Panc1 (cell line): ENCODE measurements at regions not wholly inside any gene's neighbourhood (a gene's known extent, or its start where the extent isn't known, plus 50 kb on each side); places are given as distances from the start of the nearest gene placed in this dataset.

Source experiments
- CTCF ChIP-seq: fragments of 450-650 bp; IDR thresholded peaks from 2 replicates; pipeline ENCODE4 v1.5.1; 2017; ENCODE audit warnings: mild to moderate bottlenecking
- POLR2AphosphoS5 ChIP-seq: IDR thresholded peaks from 2 replicates; pipeline ENCODE4 v1.6.1; 2012; ENCODE audit warnings: mild to moderate bottlenecking, low read depth, low read length, moderate library complexity
- REST ChIP-seq, 2 experiments: IDR thresholded peaks; 2 replicates each; pipeline ENCODE4 v1.6.1; 2011 to 2012; ENCODE audit warnings: low read depth in 2 of 2, control low read depth in 1 of 2, low read length in 1 of 2, mild to moderate bottlenecking in 1 of 2, moderate library complexity in 1 of 2; ENCODE audit not compliant: insufficient read depth in 1 of 2
- SIN3A ChIP-seq: IDR thresholded peaks from 2 replicates; pipeline ENCODE4 v1.6.1; 2012; ENCODE audit warnings: low read depth, mild to moderate bottlenecking, low read length, moderate library complexity, borderline replicate concordance; ENCODE audit not compliant: insufficient read depth
- TCF7L2 ChIP-seq: IDR thresholded peaks from 2 replicates; pipeline ENCODE4 v1.6.1; 2011; ENCODE audit warnings: mild to moderate bottlenecking, low read depth, low read length, inconsistent platforms

GRCh38 chr20:39504710-39505094 lies 542.6 kb downstream of the DHX35 start:
- TF ChIP-seq TCF7L2 (no peak), POLR2AphosphoS5 (no peak), CTCF (no peak), REST (IDR thresholded peaks at IDR 0.05; ENCODE audit: insufficient read depth in 1 of 2, low read depth in 2 of 2, low read length in 1 of 2) (no peak), SIN3A (no peak)
